Muscle of arm (tissue), 1 donor: ENCODE measurements at regions not wholly inside any gene's neighbourhood (a gene's known extent, or its start where the extent isn't known, plus 50 kb on each side); places are given as distances from the start of the nearest gene placed in this dataset.
"Not testable (repeated sequence)": the region's sequence is repeated elsewhere in the genome, so short reads cannot be mapped to it uniquely, and the experiment has no call there.

Source experiments
- DNase-seq: peaks from one replicate; pipeline ENCODE4 v3.0.0-alpha.2; 2013

DNA sequence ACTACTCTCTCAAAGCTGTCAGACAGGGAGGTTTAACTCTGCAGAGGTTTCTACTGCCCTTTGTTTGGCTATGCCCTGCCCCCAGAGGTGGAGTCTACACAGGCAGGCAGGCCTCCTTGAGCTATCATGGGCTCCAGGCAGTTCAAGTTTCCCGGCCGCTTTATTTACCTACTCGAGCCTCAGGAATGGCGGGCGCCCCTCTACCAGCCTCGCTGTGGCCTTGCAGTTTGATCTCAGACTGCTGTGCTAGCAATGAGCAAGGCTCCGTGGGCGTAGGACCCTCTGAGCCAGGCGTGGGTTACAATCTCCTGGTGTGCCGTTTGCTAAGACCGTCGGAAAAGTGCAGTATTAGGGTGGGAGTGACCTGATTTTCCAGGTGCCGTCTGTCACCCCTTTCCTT lies 124.3 kb downstream of the PTCHD1 start:
- DNase-seq = not testable (repeated sequence)

DNA sequence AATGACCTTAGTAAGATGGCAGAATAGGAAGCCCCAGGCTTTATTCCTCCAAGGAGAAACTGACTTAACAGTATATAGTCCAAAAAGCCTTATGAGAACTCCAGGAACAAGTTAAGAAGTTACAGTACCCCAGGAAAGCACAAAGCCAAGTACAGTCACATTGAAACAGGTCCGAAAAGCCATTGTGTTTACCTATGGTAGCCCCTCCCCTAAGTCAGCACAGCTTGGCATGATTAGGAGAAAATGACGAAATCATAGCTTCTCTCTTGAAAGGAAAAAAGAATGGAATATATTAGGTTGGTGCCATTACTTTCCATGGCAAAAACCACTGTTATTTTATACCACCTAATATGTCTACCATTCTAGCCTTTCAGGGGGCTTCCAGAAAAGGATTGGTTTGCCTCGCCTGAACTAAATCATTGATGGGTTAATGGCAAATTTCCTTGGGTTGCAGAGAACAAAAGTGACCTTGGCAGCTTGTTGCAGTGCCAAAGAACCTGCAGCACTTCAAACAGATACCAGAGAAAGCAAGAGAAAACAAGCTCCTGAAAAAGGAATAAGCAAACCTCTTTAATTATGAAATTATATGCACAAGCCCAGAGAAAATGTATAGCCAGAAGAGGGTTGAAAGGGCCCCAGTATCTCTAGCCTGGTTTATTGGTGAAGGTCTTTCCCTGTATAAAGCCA lies 130.6 kb downstream of the PTCHD1 start:
- DNase-seq = no peak

DNA sequence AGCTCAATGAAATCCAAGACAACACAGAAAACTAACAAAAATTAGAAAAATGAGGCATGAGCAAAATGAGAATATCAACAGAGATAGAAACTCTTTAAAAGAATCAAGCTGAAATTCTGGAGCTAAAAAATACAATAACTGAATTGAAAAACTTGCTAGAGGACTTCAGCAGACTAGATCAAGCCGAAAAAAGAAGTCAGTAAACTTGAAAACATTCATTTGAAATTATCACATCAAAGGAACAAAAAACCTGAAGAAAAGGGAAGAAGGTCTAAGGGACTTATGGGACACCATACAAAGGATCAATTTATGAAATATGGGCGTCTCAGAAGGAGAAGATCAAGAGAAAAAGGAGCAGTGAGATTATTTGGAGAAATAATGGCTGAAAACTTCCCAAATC lies 131.3 kb downstream of the PTCHD1 start:
- DNase-seq = no peak

DNA sequence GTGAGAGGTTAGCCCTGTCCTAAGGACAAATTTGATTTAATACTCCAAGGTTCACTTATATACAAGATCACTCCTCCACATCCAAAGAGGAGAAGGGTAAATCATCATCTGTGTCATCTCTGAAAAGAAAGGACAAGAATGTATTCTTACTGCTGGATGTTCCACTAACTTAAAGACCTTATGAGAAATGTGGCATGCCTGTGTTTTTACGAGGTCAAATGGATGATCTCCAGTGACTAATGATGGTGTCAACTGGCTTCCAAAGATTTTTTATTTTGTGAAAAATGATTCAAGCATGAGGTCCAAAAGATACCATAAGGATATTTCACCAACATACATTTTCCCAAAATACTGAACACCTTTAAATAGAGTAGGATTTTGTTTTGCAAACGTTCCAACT lies 143.4 kb downstream of the PTCHD1 start:
- no peak for DNase-seq

DNA sequence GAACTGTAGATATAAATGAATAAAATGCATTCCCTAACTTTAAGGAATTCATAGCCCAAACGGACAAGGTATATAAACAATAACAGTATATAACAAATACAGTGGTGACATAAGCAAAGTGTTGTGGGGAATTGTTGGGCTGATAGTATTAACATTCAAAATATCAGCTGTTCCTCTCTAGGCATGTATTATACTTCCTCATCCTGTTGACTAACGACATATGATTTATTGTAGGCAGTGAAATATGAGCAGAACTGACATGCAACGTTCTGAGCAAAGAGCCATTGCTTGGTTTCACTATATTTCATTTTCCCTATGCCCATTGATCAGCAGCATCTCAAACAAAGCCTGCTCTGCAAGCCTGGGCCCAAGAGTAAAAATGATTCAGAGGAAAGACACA lies 143.9 kb downstream of the PTCHD1 start:
- no peak for DNase-seq

DNA sequence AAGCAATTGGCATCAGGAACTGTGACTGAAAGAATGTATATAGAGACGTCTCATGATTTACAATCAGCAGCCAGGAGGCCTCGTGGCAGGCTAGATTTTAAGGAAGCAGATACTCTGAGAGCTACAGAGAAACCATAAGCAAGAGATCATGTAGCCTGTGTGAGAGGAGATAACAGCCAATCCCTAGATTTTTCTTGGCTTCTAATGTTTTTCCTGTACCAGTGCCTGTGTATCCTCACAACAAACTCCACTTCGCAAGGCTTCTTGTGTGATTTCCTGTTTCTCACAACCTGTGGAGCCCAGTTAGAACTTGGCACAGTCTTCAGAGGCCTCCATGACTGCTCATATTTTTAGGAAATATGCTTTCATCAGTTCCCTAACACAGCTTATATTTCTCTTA lies 147.9 kb downstream of the PTCHD1 start:
- no peak for DNase-seq

DNA sequence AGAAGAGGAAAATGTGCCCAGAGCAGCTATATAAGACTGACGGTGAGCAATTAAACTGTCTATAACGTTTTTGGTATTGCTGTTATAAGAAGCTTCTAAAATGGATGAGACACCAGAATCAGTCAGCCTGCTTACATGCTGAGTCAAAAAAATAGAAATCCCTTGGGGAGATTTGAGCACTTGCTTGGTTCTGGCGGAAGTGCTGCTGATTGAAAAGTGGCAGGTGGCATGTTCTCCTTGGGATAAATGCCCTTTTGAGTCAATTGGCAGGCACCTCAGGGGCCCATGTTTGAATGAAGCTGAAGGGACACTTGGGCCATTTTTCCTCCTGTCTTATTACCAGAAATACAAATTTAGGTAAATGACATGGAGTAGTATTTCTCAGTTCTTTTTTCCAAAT lies 148.7 kb downstream of the PTCHD1 start:
- no peak for DNase-seq

DNA sequence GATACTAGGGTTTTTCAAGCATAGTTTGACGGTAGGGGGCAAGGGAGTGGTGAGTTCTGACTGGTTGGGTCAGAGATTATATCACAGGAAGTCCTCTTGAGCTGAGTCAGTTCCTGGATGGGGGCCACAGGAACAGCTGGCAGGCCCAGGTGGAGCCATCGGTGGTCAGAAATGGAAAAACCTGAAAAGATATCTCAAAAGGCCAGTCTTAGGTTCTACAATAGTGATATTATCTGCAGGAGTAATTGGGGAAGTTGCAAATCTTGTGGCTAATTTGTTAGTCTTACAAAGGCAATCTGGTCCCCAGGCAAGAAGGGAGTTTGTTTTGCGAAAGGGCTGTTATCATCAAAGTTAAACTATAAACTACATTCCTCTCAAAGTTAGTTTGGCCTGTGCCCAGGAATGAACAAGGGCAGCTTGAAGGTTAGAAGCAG lies 159.3 kb downstream of the PTCHD1 start:
- no peak for DNase-seq

DNA sequence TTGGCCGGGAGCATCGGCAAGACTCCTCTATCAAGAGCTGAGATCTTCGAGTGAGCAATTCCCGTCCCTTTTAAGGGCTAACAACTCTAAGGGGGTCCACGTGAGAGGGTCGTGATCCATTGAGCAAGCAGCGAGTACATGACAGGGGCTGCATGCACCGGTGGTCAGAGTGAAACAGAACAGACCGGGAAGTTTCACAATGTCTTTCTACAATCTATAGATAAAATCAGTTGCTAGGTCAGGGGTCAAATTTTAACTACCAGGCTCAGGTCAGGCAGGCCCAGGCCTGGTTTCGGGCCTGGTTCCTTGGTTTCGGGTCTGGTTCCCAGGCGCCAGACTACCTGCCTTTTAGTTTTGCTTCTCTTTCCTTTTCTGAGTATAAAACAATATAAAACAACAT lies 160.1 kb downstream of the PTCHD1 start:
- no peak for DNase-seq

DNA sequence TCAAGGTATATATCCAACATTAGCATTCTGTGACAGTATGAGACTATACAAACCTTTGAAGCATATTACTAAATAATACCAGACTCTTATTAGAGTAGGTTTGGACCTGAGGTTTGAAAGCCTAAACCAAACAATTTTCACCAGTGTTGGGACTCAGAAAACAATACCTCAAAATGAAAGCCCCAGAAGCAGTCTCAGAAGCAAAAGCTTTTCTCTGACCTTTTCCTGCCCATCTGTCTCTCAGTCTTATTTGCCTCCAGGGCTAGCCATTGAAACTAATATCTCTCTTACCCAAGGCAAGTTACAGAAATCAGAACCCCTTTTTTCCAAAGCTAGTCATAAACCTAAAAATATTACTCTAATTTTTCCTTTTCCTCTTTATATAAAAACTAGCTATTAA lies 163.3 kb downstream of the PTCHD1 start:
- DNase-seq = no peak

DNA sequence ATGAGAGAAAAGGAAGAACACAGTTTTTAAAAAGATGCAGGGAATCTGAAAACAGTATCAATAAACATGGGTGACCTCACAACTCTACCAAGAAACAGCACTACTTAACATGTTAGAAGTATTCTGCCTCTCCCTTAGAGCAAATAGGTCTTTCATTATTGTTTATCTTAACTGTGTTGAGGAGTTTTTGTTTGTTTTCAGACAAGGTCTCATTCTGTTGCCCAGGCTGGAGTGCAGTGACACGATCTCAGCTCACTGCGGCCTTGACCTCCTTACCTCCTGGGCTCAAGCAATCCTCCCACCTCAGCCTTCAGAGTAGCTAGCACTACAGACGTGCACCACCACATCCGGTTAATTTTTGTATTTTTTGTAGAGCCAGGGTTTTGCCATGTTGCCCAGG lies 165.3 kb upstream of the PRDX4 start:
- no peak for DNase-seq

DNA sequence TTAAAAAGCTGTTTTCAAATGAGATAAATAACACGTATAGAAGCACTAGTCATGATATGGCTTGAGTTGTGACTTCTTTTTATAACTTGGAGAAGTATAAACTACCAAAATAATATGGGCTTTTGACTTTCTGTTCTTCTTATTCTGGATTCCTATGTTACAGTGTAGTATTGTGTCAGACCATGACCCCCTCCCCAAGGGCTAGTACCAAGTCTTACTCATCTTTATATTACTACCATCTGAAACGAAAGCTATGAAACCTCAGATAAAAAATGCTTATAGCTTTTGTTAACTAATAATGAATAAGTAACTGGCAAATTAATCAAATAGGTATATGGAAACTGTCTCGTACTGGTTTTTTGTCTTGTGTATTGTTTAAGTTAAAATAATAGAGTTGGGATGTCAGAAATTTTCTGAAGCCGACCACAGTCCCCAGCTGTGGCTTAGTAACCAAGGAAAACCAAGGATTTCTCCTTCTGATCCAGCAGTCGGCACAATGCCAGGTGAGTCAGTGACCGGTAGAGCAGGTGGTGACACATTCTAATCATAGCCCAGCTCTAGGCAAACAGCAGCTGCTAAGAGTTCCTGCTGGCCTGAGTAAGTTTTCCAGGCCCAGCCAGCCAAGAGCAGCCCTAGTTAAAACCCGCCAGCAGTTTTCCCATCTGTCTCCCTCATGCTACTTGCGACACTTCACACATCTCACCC lies 163.3 kb upstream of the PRDX4 start:
- peak; percentile 17 for DNase-seq

DNA sequence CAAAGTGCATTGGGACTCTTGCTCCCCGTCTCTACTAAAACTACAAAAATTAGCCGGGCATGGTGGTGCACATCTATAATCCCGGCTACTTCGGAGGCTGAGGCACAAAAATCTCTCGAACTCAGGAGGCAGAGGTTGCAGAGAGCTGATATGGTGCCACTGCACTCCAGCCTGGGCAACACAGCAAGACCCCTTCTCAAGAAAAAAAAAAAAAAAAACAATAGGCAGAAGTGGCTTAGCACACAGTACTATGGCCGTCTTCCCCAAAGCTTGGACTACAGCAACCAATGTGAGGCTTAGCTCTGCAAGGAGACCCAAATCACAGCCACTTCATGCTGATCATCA lies 162.8 kb upstream of the PRDX4 start:
- DNase-seq = no peak

DNA sequence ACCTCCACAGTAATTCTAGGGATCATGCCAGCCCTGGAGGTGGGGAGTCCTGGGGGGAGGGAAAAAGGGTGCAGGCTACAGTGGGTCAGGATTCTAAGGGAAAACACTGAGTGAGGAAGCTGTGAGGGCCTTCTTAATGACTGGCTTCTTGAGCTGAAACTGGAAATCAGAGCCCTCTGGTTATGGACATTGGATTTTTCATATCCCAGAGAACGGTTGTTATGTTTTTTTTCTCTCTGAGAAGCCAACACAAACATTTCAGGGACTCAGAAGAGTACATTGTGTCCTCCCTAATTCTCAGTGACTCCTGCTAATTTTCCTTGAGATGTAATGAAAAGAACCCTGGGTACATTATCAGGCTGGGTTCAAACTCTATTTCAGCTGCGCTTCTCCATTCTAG lies 162.4 kb upstream of the PRDX4 start:
- no peak for DNase-seq

DNA sequence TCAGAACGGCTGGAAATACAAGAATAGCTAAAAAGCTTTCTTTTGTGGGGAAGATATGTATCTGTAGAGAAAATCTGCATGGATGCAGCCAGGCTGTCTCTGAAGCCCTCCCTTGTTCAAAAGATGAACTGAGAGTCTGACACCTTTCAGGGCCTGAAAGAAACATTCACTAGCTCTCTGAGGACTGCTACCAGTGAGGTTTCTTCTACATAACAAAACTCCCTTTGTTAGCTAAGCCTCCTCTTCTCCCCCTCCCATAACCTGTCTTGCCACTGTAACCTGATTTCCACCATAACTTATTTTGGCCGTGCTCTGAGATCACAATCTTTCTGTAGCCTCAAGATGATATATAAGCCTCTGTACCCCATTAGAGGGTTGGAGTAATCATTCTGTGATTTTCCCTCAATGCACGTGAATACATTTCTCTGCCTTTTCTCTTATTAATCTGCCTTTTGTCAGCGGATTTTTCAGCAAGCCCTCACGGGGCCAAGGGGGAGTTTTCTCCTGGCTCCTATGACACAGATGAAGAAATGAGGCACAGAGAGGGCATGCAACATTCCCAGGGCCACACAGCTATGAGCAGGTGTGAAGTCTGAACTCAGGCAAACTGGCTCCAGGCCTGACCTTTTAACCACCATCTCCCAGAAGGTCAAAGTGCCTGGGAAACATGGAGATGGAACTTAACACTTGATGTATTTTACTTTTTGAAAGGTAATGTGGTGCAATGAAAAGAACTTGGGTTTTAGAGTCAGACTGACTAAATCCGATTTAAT lies 161.6 kb upstream of the PRDX4 start:
- no peak for DNase-seq

DNA sequence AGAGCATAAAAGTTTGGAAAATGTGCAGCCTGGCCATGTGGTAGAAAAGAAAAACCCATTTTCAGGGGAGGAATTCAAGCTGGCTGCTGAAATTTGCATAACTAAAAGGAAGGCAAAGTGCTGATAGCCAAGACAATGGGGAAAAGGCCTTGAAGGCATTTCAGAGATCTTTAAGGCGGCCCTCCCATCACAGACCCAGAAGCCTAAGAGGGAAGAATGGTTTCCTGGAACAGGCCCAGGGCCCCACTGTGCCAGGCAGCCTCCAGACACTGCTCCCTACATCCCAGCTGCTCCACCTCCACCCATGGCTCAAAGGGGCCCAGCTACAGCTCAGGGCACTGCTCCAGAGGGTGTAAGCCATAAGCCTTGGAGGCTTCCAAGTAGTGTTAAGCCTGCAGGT lies 158.0 kb upstream of the PRDX4 start:
- DNase-seq = no peak

DNA sequence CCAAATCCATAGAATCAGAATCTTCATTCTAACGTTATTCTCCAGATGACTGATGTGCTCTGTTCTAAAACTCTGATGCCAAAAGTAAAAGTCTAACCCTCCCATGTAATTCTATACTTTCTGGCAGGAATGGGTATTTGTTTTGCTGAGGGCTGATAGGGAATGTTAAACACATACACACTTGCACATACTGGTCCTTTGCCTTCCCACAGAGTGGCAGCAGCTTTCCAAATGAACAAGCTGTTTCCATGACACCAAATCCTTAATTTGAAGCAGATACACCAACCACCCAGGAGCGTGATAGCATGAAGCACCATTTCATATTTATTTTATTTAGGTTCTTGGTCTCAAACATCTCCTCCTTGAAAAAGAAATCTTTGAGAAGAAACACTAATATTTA lies 155.5 kb upstream of the PRDX4 start:
- DNase-seq = no peak

DNA sequence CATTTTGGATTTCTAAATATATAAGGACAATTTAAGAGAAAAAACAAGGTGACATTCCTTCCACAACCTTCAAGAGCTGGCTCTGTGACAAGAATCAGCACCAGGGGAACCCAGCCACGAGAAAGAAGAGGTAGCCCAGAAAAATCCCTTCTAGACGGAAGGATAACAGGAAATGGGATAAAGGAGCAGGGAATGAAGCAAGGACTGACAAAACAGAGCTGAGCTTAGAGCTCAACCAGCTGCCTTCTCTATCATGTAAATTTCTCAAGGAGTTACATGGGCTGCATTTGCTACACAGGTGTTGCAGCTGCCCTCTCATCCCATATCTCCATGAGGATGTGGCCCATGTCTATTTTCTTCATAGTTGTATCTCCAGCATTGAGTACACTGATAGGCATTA lies 154.2 kb upstream of the PRDX4 start:
- no peak for DNase-seq

DNA sequence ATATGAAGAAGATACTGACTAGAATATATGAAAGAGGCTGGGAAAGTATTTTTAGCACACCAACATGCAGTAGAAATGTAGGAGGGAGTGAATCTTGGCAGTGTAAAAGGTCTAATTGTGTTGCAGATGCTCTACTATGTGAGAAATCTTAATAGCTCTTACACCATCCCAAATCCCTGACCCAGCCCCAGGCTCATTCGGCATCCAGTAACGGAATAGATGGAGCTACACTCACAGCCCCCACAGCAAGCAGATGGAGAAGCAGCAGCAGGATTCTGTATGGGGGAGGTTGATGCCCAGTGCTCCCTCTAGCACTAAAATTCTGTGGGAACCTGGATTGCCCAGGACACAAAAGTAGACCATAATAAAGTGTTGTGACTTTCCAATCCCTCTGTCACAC lies 153.2 kb upstream of the PRDX4 start:
- no peak for DNase-seq

DNA sequence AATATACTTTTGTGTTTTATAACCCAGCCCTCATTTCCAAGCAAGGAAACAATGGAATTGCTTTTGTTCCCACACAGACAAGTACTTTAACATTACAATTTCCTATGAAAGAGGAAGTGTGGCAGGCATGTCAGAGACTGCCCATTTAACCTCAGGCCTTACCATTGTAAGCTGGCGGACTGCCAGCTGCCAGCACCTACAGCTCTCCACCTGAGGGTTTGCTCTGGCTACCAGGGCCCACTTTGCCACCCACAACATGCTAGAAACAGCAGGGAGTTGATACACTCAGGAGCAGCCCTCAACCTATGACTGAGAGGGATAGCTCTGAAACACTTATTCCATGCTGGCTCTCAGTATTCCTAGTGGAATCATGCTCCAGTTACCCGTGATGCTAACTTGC lies 152.3 kb upstream of the PRDX4 start:
- no peak for DNase-seq

DNA sequence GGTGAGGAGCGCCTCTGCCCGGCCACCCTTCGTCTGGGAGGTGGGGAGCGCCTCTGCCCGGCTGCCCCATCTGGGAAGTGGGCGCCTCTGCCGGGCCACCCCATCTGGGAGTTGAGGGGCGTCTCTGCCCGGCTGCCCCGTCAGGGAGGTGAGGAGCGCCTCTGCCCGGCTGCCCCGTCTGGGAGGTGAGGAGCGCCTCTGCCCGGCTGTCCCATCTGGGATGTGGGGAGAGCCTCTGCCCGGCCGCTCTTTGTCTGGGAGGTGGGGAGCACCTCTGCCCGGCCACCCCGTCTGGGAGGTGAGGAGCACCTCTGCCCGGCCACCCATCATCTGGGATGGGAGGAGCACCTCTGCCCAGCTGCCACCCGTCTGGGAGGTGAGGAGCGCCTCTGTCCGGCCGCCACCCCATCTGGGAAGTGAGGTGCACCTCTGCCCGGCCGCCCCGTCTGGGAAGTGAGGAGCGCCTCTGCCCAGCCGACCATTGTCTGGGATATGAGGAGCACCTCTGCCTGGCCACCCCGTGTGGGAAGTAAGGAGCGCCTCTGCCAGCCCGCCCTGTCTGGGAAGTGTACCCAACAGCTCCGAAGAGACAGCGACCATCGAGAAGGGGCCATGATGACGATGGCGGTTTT lies 144.2 kb upstream of the PRDX4 start:
- not testable (repeated sequence) for DNase-seq

DNA sequence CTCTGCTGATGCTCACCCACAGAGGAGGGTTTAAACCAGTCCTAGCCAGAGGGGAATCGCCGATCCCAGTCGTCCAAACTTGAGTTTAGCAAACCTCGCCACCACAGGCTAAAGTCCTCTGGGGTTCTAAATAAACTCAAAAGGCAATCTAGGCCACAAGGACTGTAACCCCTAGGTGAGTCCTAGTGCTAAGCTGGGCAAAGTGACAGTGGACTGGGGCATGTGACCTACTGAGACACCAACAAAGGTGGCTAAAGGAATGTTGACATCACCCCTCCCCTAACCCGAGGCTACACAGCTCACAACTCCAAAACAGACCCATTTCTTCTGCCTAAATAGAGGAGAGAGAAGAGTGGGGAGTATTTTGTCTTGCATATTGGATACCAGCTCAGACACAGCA lies 142.8 kb upstream of the PRDX4 start:
- DNase-seq = no peak

DNA sequence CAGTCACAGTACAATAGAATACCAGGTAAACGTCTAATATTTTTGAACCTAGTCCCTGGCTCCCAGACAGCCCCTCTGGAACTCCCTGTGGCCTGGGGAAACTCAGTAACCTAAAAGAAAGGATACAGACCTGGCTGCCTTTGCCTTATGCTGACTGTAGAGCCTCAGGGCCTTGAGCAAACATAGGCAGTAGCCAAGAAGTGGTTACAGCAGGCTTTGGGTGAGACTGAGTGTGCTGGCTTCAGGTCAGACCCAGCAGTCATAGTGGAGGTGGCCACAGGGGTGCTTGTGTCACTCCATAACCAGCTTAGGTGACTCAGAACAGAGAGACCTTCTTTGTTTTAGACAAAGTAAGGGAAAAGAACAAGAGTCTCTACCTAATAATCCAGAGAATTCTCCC lies 141.8 kb upstream of the PRDX4 start:
- no peak for DNase-seq
